T-helper 1 cell treated with Interleukin-12 subunit alpha and Interleukin-12 subunit beta and Interleukin-4 antibody, amounts not matched to agents 30 μg/mL and 1 μg/mL, for 36 hours (primary cell): ENCODE measurements at regions not wholly inside any gene's neighbourhood (a gene's known extent, or its start where the extent isn't known, plus 50 kb on each side); places are given as distances from the start of the nearest gene placed in this dataset.

Experiments used
- H3K27ac Mint-ChIP-seq: one replicate; pipeline ENCODE4 v1.8.0; 2021; ENCODE audit warnings: mild to moderate bottlenecking, mixed read lengths
- H3K27me3 Mint-ChIP-seq: one replicate; pipeline ENCODE4 v1.8.0; 2021; ENCODE audit warnings: low read depth, mixed read lengths
- H3K36me3 Mint-ChIP-seq: one replicate; pipeline ENCODE4 v1.8.0; 2021; ENCODE audit warnings: low read depth, mixed read lengths
- H3K4me1 Mint-ChIP-seq: one replicate; pipeline ENCODE4 v1.8.0; 2021; ENCODE audit warnings: low read depth, mixed read lengths
- H3K4me3 Mint-ChIP-seq: one replicate; pipeline ENCODE4 v1.8.0; 2021; ENCODE audit warnings: mild to moderate bottlenecking, moderate library complexity, mixed read lengths
- H3K9me3 Mint-ChIP-seq: one replicate; pipeline ENCODE4 v1.8.0; 2021; ENCODE audit warnings: mixed read lengths

DNA sequence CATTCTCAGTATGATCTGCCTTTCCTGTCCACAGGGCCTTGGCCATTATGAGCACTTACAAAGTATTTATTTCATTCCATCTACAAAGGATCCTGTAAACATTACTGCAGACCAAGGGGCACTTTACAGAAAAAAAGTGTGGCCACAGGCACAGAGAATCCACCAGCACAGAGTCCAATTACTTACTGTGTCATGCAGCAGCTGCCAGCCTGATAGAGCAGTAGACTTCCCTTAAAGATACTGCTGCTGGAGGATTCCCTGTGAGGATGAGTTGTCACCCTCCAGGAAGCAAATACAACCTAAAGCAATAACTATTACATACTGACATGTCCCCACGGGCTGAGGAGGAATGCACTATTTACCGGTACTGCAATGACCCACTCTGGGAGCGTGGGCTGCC is 97.1 kb upstream of the COG2 start:
- H3K27me3 Mint-ChIP-seq = no peaks in the 10 kb centered on the region
- H3K4me3 Mint-ChIP-seq = no peak overlapping the region
- no peaks in the 10 kb centered on the region for H3K9me3 Mint-ChIP-seq
- no peaks in the 10 kb centered on the region for H3K36me3 Mint-ChIP-seq
- H3K27ac Mint-ChIP-seq = no peak overlapping the region
- peaks cover 7% of the 10 kb centered on the region for H3K4me1 Mint-ChIP-seq

- Mint-ChIP-seq H3K27me3 (no peaks in the 10 kb centered on the region), H3K4me3 (no peak overlapping the region), H3K4me1 (peaks cover 7% of the 10 kb centered on the region), H3K36me3 (no peaks in the 10 kb centered on the region), H3K9me3 (no peaks in the 10 kb centered on the region), H3K27ac (no peak overlapping the region)
Observed at GRCh38 chr1:230544758-230545157, 97.5 kb upstream of the COG2 start.

GRCh38 chr1:230543085-230543484 is 99.2 kb upstream of the COG2 start:
- Mint-ChIP-seq H3K27ac (peak overlapping the region; percentile 28), H3K4me3 (no peak overlapping the region), H3K9me3 (no peaks in the 10 kb centered on the region), H3K4me1 (peaks cover 7% of the 10 kb centered on the region), H3K27me3 (no peaks in the 10 kb centered on the region), H3K36me3 (no peaks in the 10 kb centered on the region)

DNA sequence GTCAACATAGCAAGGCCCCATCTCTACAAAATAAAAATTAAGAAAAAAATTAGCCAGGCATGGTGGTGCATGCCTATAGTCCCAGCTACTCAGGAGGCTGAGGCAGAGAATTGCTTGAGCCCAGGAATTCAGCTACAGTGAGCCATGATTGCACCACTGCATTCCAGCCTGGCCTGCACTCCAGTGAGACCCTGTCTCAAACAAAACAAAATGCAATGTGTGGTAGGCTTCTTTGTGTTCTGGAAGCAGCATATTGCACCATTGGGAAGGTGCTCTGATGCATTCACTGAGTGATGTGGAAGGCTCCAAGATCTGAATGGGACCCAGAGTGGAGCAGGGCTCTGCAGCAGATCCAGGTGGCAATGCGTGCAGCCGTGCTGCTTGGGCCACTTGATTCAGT is 99.6 kb upstream of the COG2 start:
- Mint-ChIP-seq H3K4me1 (peaks cover 7% of the 10 kb centered on the region), H3K36me3 (no peaks in the 10 kb centered on the region), H3K27ac (peak overlapping the region; percentile 28), H3K4me3 (no peak overlapping the region), H3K9me3 (no peaks in the 10 kb centered on the region), H3K27me3 (no peaks in the 10 kb centered on the region)

GRCh38 chr1:230542054-230542453 is 100.2 kb upstream of the COG2 start:
- Mint-ChIP-seq H3K27me3 (no peaks in the 10 kb centered on the region), H3K4me3 (no peak overlapping the region), H3K27ac (peak overlapping the region; percentile 12), H3K4me1 (peaks cover 7% of the 10 kb centered on the region), H3K36me3 (no peaks in the 10 kb centered on the region), H3K9me3 (no peaks in the 10 kb centered on the region)

DNA sequence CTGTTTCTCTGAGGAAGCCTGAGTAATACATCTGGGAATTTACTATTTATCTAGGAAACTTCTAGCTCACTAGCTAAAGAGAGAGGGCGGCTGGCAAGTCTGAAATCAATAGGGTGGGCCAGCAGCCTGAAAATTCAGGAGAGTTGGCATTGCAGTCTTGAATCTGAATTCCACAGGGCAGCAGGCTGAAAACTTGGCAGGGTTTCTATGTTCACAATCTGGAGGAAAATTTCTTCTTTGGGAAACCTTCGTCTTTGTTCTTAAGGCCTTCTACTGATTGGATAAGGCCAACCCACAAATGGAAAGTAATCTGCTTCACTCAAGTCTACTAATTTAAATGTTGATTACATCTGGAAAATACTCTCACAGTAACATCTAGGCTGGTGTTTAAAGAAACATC is 101.0 kb upstream of the COG2 start:
- Mint-ChIP-seq H3K27ac (no peak overlapping the region), H3K9me3 (no peaks in the 10 kb centered on the region), H3K36me3 (no peaks in the 10 kb centered on the region), H3K4me1 (peaks cover 7% of the 10 kb centered on the region), H3K27me3 (no peaks in the 10 kb centered on the region), H3K4me3 (no peak overlapping the region)

DNA sequence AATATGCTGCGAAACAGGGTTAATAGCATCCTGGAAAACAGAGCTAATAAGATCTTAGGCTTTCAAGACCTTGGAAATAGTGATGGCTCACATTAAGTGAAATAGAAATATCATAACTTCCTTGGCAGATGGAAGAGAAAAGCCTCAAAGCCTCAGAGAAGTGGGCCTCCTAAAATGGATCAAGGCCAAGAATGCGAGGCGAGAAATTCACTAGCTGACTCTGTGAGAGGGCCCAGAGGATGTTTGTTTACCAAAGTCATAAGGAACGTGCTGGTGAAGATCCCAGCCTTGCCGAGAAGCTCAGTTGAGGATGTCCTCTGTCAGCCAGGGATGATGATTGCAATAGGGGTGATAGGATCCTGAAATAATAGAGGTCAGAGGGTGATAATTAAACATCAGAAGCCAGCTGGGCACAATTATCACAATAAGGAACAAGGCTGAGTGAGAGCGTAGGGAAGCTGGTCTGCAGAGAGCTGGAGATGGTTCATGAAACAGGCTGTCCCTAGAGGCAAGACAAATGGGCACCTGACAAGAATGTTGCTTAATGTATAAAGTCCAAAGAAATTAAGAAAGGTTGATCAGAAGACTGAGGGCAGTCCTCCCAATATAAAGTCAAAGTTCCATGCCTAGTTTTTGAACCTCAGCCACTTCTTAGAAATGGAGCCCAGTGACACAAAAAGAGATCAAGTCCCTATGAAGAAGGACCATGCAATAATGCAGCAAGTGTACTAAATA is 101.7 kb upstream of the COG2 start:
- Mint-ChIP-seq H3K27me3 (no peaks in the 10 kb centered on the region), H3K4me3 (no peak overlapping the region), H3K4me1 (peaks cover 7% of the 10 kb centered on the region), H3K9me3 (no peaks in the 10 kb centered on the region), H3K27ac (no peak overlapping the region), H3K36me3 (no peaks in the 10 kb centered on the region)

DNA sequence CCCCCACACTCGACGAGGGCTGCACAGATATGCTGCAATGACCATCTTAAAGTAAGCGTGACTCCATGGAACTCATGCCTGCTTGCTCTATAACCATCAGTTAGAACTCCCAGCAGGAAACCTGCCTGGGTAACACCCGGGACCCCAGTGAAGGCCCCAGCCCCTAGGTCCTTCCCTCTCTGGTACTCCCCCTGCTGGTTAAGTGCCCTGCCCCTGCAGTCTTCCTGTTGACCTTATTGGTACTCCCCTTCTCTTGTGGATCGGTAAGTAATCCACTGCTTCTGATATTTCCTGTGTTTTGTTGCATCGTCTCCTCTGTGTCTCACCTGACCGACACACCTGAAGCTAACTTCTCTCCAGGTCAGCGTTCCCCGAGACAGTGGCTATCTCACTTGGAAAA is 104.8 kb upstream of the COG2 start:
- Mint-ChIP-seq H3K36me3 (no peaks in the 10 kb centered on the region), H3K4me1 (peaks cover 5% of the 10 kb centered on the region), H3K27ac (no peak overlapping the region), H3K4me3 (no peak overlapping the region), H3K9me3 (peaks cover 14% of the 10 kb centered on the region), H3K27me3 (no peaks in the 10 kb centered on the region)

DNA sequence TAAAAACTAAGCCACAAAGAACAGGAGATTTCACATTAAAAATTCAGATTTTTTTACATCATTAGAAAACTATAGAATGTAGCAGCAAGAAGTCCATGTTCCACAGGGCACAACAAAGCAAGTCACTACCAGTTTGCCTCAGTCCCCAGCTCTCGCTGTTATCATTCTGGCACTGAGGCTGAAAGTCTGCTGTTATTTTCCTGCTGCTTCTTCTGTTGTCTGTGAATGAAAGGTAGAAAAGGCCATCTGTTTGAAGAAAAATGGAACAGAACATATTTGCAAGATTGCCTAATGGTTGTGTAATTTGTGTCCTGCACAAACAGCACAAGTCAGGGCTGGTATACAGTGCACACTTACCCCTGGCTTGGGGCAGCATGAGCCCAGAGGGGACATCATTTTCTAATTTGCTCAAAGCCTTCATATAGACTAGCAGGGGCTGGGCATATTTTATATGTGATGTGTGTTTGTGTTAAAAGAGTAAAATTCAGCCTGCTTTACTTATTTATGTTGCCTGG is 105.6 kb upstream of the COG2 start:
- peaks cover 14% of the 10 kb centered on the region for H3K9me3 Mint-ChIP-seq
- peaks cover under 1% of the 10 kb centered on the region for H3K4me1 Mint-ChIP-seq

GRCh38 chr1:230534224-230534623 is 108.1 kb upstream of the COG2 start:
- Mint-ChIP-seq H3K27ac (no peak overlapping the region), H3K36me3 (no peaks in the 10 kb centered on the region), H3K4me3 (no peak overlapping the region), H3K4me1 (no peaks in the 10 kb centered on the region), H3K9me3 (peaks cover 14% of the 10 kb centered on the region), H3K27me3 (no peaks in the 10 kb centered on the region)

More for the DNA sequence above, 105.6 kb upstream of the COG2 start:
- H3K27ac Mint-ChIP-seq = no peak overlapping the region
- no peaks in the 10 kb centered on the region for H3K27me3 Mint-ChIP-seq
- no peak overlapping the region for H3K4me3 Mint-ChIP-seq
- no peaks in the 10 kb centered on the region for H3K36me3 Mint-ChIP-seq

GRCh38 chr1:230531103-230531502 is 105.0 kb upstream of the PGBD5 start:
- Mint-ChIP-seq H3K4me1 (no peaks in the 10 kb centered on the region), H3K9me3 (peaks cover 14% of the 10 kb centered on the region), H3K36me3 (no peaks in the 10 kb centered on the region), H3K27me3 (no peaks in the 10 kb centered on the region), H3K27ac (no peak overlapping the region), H3K4me3 (no peak overlapping the region)

GRCh38 chr1:230519246-230519645 is 93.1 kb upstream of the PGBD5 start:
- no peaks in the 10 kb centered on the region for H3K9me3 Mint-ChIP-seq
- no peaks in the 10 kb centered on the region for H3K4me1 Mint-ChIP-seq
- no peak overlapping the region for H3K4me3 Mint-ChIP-seq
- H3K27me3 Mint-ChIP-seq = peaks cover 3% of the 10 kb centered on the region
- H3K27ac Mint-ChIP-seq = no peak overlapping the region
- no peaks in the 10 kb centered on the region for H3K36me3 Mint-ChIP-seq

DNA sequence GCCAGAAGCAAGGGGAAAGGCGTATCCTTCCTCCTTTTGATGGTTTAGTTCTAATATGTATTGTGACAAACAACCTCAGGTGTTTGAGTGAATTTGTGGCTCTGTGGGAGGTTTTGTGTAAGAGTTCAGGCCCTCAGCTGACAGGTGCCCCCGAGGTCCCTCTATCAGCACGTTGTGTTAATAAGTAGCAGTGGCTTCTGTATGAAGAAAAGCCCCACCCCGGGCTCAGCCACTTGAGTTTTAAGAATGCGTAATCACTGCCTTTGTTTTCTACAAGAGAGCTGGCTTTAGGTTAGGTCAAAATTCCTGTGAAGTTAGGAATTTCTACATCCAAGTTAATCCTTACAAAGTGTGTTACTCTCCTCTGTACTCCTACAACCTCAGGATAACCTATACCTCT is 92.4 kb upstream of the PGBD5 start:
- Mint-ChIP-seq H3K9me3 (no peaks in the 10 kb centered on the region), H3K4me1 (no peaks in the 10 kb centered on the region), H3K27me3 (no peaks in the 10 kb centered on the region), H3K4me3 (no peak overlapping the region), H3K36me3 (no peaks in the 10 kb centered on the region), H3K27ac (no peak overlapping the region)

DNA sequence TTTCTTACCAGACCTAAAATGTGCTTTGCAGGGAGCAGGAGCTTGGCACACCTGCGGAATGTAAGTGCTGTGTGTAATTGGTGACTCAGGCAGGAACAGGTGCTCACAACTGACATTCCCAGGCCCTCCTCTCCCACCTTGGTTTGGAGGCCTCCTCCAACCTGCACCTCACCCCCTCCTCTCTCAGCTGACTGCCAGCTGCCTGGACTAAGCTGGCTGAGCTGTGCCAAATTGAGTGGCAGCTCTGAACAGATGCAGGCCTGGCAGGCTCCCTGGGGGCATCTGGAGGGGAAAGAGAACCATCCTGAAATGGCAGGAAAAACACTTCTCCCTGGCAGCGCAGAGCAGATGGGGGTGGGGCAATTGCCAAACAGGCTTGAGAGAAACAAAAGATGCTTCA is 91.7 kb upstream of the PGBD5 start:
- Mint-ChIP-seq H3K4me3 (no peak overlapping the region), H3K9me3 (no peaks in the 10 kb centered on the region), H3K27me3 (no peaks in the 10 kb centered on the region), H3K36me3 (no peaks in the 10 kb centered on the region), H3K4me1 (no peaks in the 10 kb centered on the region), H3K27ac (no peak overlapping the region)

- Mint-ChIP-seq H3K36me3 (no peaks in the 10 kb centered on the region), H3K27me3 (no peaks in the 10 kb centered on the region), H3K4me3 (no peak overlapping the region), H3K9me3 (no peaks in the 10 kb centered on the region), H3K4me1 (no peaks in the 10 kb centered on the region), H3K27ac (no peak overlapping the region)
Observed at GRCh38 chr1:230517326-230517725, 91.2 kb upstream of the PGBD5 start.

GRCh38 chr1:230516889-230517288 is 90.8 kb upstream of the PGBD5 start:
- H3K27me3 Mint-ChIP-seq = no peaks in the 10 kb centered on the region
- H3K4me1 Mint-ChIP-seq = no peaks in the 10 kb centered on the region
- H3K36me3 Mint-ChIP-seq = no peaks in the 10 kb centered on the region
- H3K27ac Mint-ChIP-seq = no peak overlapping the region
- no peak overlapping the region for H3K4me3 Mint-ChIP-seq
- H3K9me3 Mint-ChIP-seq = no peaks in the 10 kb centered on the region
